HCT116 (cell line): ENCODE measurements at regions not wholly inside any gene's neighbourhood (a gene's known extent, or its start where the extent isn't known, plus 50 kb on each side); places are given as distances from the start of the nearest gene placed in this dataset.

Source experiments
- ATAC-seq: fragments of 200-7000 bp; cut with Tn5 transposase; 2 replicates; pipeline ENCODE4 v1.9.1; 2020; ENCODE audit warnings: mild to moderate bottlenecking, moderate library complexity
- BruUV-seq: library from RNA; stranded (reverse); fragments of 400-500 nt; replicated peaks from 2 replicates; lab custom pipeline; 2021; lab: Mats Ljungman, UMichigan
- CTCF ChIA-PET: fragments of 300-600 bp; sonication (Branson Sonifier 250); formaldehyde crosslinking; loops from one replicate; lab custom pipeline; 2021; ENCODE audit warnings: antibody characterized with exemption; lab: Charles Lee
- POLR2A ChIA-PET: fragments of 300-600, 350-600 bp; sonication (Branson Sonifier 250); formaldehyde crosslinking; loops from one replicate; lab custom pipeline; 2021; ENCODE audit warnings: antibody characterized with exemption; lab: Charles Lee
- RAD21 ChIA-PET, 2 experiments: fragments of 300-600 bp; sonication (Branson Sonifier 250); formaldehyde crosslinking; loops; one replicate each; lab custom pipeline; 2023; ENCODE audit warnings: low total read pairs in 2 of 2; ENCODE audit not compliant: uncharacterized antibody in 2 of 2, unreplicated experiment in 2 of 2, low non-redundant PET in 1 of 2; lab: Charles Lee
- DNase-seq: peaks from one replicate; pipeline ENCODE4 v3.0.0-alpha.2; 2010; ENCODE audit warnings: low read depth, low spot score
- H2AFZ ChIP-seq: fragments of 200-600 bp; shearing (Covaris generic), sonication (generic); 2 replicates; pipeline ENCODE4 v1.6.1; 2017; ENCODE audit warnings: low read depth, mixed run types, mixed read lengths, antibody characterized with exemption, low read length; ENCODE audit not compliant: poor library complexity, severe bottlenecking
- H3K27ac ChIP-seq: 2 replicates; pipeline ENCODE4 v1.5.1; 2012; ENCODE audit warnings: low read depth, low read length
- H3K27me3 ChIP-seq: fragments of 200-600 bp; sonication (generic); 2 replicates; pipeline ENCODE4 v1.6.1; 2016; ENCODE audit warnings: mixed run types, low read length, mixed read lengths; ENCODE audit not compliant: insufficient read depth
- H3K36me3 ChIP-seq, 2 experiments: fragments of 200-500 bp in 1 of 2; fragments of 200-600 bp in 1 of 2; sonication (Bioruptor generic) in 1 of 2; sonication (generic) in 1 of 2; 2 replicates each; pipeline versions ENCODE4 v1.5.1 to v1.6.1; 2014 to 2016; ENCODE audit warnings: low read length in 2 of 2, inconsistent platforms in 1 of 2, mixed read lengths in 1 of 2, mixed run types in 1 of 2; ENCODE audit not compliant: insufficient read depth in 2 of 2, control insufficient read depth in 1 of 2
- H3K4me1 ChIP-seq, 2 experiments: fragments of 200-600 bp in 1 of 2; sonication (generic) in 1 of 2; 2 replicates each; pipeline versions ENCODE4 v1.5.1 to v1.6.1; 2012 to 2017; ENCODE audit warnings: low read length in 2 of 2, inconsistent platforms in 1 of 2, mild to moderate bottlenecking in 1 of 2, mixed read lengths in 1 of 2, mixed run types in 1 of 2, moderate library complexity in 1 of 2; ENCODE audit not compliant: insufficient read depth in 2 of 2, control insufficient read depth in 1 of 2
- H3K4me2 ChIP-seq: fragments of 200-600 bp; sonication (generic); 2 replicates; pipeline ENCODE4 v1.6.1; 2017; ENCODE audit warnings: mixed run types, low read length, mixed read lengths
- H3K4me3 ChIP-seq, 2 experiments: fragments of 200-600 bp in 1 of 2; sonication (generic) in 1 of 2; replicated peaks in 1 of 2; 2 replicates each; pipeline ENCODE4 v1.5.1; 2011 to 2016; ENCODE audit warnings: low read length in 2 of 2, control low read depth in 1 of 2, low read depth in 1 of 2, mild to moderate bottlenecking in 1 of 2, mixed read lengths in 1 of 2, mixed run types in 1 of 2
- H3K79me2 ChIP-seq: fragments of 200-600 bp; sonication (generic); 2 replicates; pipeline ENCODE4 v1.6.1; 2017; ENCODE audit warnings: mild to moderate bottlenecking, mixed run types, low read length, moderate library complexity, mixed read lengths; ENCODE audit not compliant: insufficient read depth
- H3K9ac ChIP-seq: fragments of 200-600 bp; sonication (generic); 2 replicates; pipeline ENCODE4 v1.6.1; 2016; ENCODE audit warnings: low read length, mixed read lengths
- H3K9me2 ChIP-seq: fragments of 200-600 bp; sonication (generic), shearing (Covaris generic); 2 replicates; pipeline ENCODE4 v1.6.1; 2017; ENCODE audit warnings: mixed run types, mild to moderate bottlenecking, moderate library complexity; ENCODE audit not compliant: insufficient read depth
- H3K9me3 ChIP-seq, 2 experiments: fragments of 200-500 bp in 1 of 2; fragments of 200-600 bp in 1 of 2; sonication (Bioruptor generic) in 1 of 2; sonication (generic) in 1 of 2; 2 replicates each; pipeline ENCODE4 v1.6.1; 2014 to 2017; ENCODE audit warnings: low read length in 2 of 2, mixed read lengths in 2 of 2, inconsistent platforms in 1 of 2, low read depth in 1 of 2, mild to moderate bottlenecking in 1 of 2, mixed run types in 1 of 2, moderate library complexity in 1 of 2; ENCODE audit not compliant: control insufficient read depth in 1 of 2, insufficient read depth in 1 of 2
- H4K20me1 ChIP-seq: fragments of 200-600 bp; sonication (generic), shearing (Covaris generic); 2 replicates; pipeline ENCODE4 v1.6.1; 2017; ENCODE audit warnings: mixed run types, mild to moderate bottlenecking, moderate library complexity; ENCODE audit not compliant: insufficient read depth
- ATF3 ChIP-seq: IDR thresholded peaks from 2 replicates; pipeline ENCODE4 v1.6.1; 2012
- CBX3 ChIP-seq: IDR thresholded peaks from 2 replicates; pipeline ENCODE4 v1.6.1; 2012; ENCODE audit warnings: low read depth
- CTCF ChIP-seq, 3 experiments: fragments of 200-600 bp in 1 of 3; sonication (generic) in 1 of 3; IDR thresholded peaks in 2 of 3; conservative IDR thresholded peaks in 1 of 3; 2 replicates each; pipeline ENCODE4 v1.5.1; 2012 to 2017; ENCODE audit warnings: low read depth in 2 of 3, low read length in 2 of 3, antibody characterized with exemption in 1 of 3, borderline replicate concordance in 1 of 3, control low read depth in 1 of 3, mild to moderate bottlenecking in 1 of 3, mixed read lengths in 1 of 3, mixed run types in 1 of 3, moderate library complexity in 1 of 3; ENCODE audit not compliant: insufficient read depth in 1 of 3
- EGR1 ChIP-seq: IDR thresholded peaks from 2 replicates; pipeline ENCODE4 v1.6.1; 2012; ENCODE audit warnings: low read depth
- RAD21 ChIP-seq: IDR thresholded peaks from 2 replicates; pipeline ENCODE4 v1.6.1; 2012; ENCODE audit warnings: low read depth, mild to moderate bottlenecking
- SRF ChIP-seq: IDR thresholded peaks from 2 replicates; pipeline ENCODE4 v1.6.1; 2012; ENCODE audit warnings: low read depth
- ZNF274 ChIP-seq: fragments of 200-500 bp; sonication (Bioruptor generic); IDR thresholded peaks from 2 replicates; pipeline ENCODE4 v1.6.1; 2014; ENCODE audit warnings: mild to moderate bottlenecking, low read depth, low read length, inconsistent platforms
- intact Hi-C: fragments of 100-400 bp; cut with micrococcal nuclease; formaldehyde crosslinking; loops from 2 replicates; pipeline ENCODE4 v1.10.0; 2022

- BruUV-seq: no TSS peak
- Histone ChIP-seq H3K36me3 (no peaks in the 10 kb centered on the region), H3K9me2 (no peaks in the 10 kb centered on the region), H3K9me3 (no peaks in the 10 kb centered on the region), H3K27ac (no peak overlapping the region), H4K20me1 (no peaks in the 10 kb centered on the region), H3K4me1 (peaks cover 0 to 6% of the 10 kb centered on the region in 2 experiments; a peak in 1 of 4 replicates), H3K4me2 (peak overlapping the region; percentile 16; the same call in 1 of the 2 replicates), H3K79me2 (no peaks in the 10 kb centered on the region), H3K9ac (no peak overlapping the region), H3K27me3 (no peaks in the 10 kb centered on the region), H2AFZ (no peak overlapping the region), H3K4me3 (no peak overlapping the region)
- CTCF ChIA-PET: no interaction called here
- TF ChIP-seq EGR1 (no peak), RAD21 (no peak), SRF (no peak), ATF3 (no peak), ZNF274 (no peak)
- RAD21 ChIA-PET: no interaction called here
- DNase-seq (no peak), ATAC-seq (no peak)
- intact Hi-C loops: no loop called here
- POLR2A ChIA-PET: no interaction called here
These were observed 183.8 kb upstream of the THRB start for GRCh38 chr3:24678421-24678865.

GRCh38 chr3:24679429-24679828, 184.8 kb upstream of the THRB start:
- ATAC-seq (no peak), DNase-seq (no peak)
- peaks cover 0 to 6% of the 10 kb centered on the region in 2 experiments; a peak in 1 of 4 replicates for H3K4me1 ChIP-seq
- H3K27me3 ChIP-seq: no peaks in the 10 kb centered on the region
- TF ChIP-seq CTCF (IDR thresholded peaks at IDR 0.05 in 2 of 3, conservative IDR thresholded peaks at IDR 0.05 in 1 of 3; ENCODE audit: borderline replicate concordance in 1 of 3, insufficient read depth in 1 of 3, low read depth in 2 of 3, low read length in 2 of 3) (no peak), CBX3 (no peak)
- no peaks in the 10 kb centered on the region for H3K36me3 ChIP-seq
- H3K9ac ChIP-seq: no peak overlapping the region
- intact Hi-C loops: no loop called here
- no peaks in the 10 kb centered on the region for H3K79me2 ChIP-seq
- CTCF ChIA-PET: interaction anchor here (1.0 to 2.1 kb wide), 3 partner anchors 11 to 494 kb away, joined by 3 to 11 read pairs (median 9); no protein-coding TSS in a partner anchor
- H3K9me3 ChIP-seq: no peaks in the 10 kb centered on the region
- POLR2A ChIA-PET: no interaction called here
- no TSS peak for BruUV-seq
- no peak overlapping the region for H3K4me3 ChIP-seq
- H4K20me1 ChIP-seq: no peaks in the 10 kb centered on the region
- H3K9me2 ChIP-seq: no peaks in the 10 kb centered on the region
- no peak overlapping the region for H3K4me2 ChIP-seq
- RAD21 ChIA-PET: no interaction called here
- H3K27ac ChIP-seq: no peak overlapping the region
- no peak overlapping the region for H2AFZ ChIP-seq
